Activated CD4-positive, alpha-beta T cell treated with anti-CD3 and anti-CD28 coated beads for 4 hours (primary cell): ENCODE measurements at regions not wholly inside any gene's neighbourhood (a gene's known extent, or its start where the extent isn't known, plus 50 kb on each side); places are given as distances from the start of the nearest gene placed in this dataset.

Experiments
- DNase-seq, 2 donors: peaks; one replicate each; pipeline ENCODE4 v3.0.0-alpha.2; 2020

GRCh38 chr17:33652731-33653398 is 359.8 kb upstream of the ASIC2 start:
- DNase-seq = no peak

DNA sequence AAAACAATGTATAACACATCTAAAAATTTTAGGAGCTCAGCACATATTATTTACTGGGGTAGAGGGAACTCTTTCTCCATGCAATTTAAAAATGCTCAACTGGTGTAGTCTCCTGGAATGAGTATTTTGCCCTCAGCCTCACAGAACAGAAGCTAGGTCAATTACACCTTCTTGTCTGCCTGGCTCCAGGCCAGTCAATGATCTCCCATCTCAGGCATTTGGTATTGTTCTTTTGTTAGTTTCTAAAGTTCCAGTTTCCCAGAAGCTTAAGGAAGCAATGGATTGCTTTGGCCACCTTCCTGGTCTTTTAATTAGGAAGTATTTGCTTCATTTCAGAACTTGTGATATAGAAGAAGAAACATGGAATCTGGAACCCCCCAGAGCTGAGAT is 360.3 kb upstream of the ASIC2 start:
- no peak for DNase-seq

- DNase-seq = no peak
Observed at GRCh38 chr17:33657181-33657580, 364.1 kb upstream of the ASIC2 start.

DNA sequence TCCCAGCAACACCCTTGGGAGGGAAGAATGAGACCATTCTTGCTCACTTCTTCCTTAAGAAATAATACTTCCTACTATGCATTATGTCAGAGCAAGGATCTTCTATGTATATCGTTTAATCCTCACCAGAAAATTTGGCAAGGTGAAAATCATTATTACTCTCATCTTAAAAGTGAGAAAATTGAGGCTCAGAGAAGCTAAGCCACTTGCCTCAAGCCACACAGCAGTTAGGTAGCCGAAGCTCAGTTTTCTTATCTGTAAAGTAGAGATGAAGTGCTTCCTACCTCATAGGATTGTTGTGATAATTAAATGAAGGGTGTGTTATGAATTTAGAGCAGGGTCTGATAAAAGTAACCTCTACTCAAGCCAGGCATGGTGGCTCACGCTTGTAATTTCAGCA is 368.9 kb upstream of the ASIC2 start:
- no peak for DNase-seq

DNA sequence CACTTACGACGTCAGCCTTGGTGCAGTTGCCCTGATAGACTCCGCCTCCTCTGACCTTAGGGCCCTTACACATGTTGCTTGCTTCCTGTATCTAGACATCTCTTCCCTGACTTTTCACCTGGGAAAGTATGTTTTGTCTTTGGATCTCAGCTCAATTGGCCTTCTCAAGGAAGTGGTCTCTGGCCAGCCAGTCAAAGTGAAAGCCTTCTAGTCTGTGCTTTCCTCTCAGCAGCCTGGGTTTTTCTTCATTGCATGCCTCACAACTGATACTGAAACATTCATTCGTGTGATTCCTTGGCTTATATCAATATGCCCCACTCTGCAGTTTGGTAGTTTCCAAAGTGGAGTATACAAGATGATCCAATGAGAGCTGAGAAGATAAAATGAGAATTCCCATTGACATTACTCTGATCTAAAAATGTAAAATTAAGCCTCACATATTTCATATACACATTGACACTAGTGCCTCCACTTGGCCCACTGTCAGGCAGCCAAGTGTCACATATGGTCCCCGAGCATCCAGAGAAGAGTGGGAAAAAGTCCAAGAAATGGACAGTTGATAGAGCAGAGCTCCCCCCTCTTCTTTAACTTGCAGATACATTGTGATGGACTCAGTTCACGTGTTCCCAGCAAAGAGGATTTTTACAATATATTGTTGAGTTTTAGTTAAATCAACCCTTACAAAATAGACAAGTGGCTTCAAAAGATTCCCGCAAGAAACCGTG is 371.2 kb upstream of the ASIC2 start:
- DNase-seq = no peak

DNA sequence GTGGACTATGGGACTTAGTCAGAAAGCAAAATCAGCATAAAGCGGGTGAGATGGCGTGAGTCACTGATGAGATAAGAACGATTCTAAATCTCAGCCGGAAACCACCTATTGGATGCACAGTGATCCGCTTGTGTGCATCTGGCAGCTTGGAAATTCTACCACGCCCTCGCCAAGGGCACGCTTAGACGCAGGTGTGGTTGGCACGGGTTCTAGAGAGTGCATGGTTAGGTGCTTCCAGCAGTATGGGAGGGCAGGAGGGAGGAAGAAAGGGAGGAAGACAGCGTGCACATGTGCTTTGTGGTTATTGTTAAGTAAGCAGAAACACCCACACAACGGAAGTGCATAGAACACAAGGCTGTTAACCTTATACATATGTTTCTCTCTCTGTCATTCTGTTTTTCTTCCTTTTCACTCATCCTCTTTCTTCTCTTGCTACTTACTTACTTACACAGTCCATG is 374.0 kb upstream of the ASIC2 start:
- DNase-seq = peak in 1 of 2 donors; percentile 8

GRCh38 chr17:33667671-33668070 is 374.6 kb upstream of the ASIC2 start:
- no peak for DNase-seq

DNA sequence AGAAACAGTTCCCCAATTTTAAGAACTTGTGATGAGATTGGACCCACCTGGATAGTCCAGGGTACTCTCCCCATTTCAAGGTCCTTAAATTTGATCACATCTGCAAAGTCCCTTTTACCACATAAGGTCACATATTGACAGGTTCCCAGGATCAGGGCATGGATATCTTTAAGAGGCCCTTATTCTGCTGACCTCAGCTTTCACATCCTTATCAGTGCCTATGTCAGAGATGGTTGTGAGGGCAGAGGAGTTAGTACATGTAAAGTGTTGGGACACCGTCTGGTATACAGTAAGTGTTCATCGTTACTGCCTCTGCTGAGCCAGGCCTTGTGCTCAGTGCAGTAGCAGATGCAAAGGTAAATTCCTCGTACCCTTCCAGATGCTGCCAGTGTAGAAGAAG is 375.4 kb upstream of the ASIC2 start:
- DNase-seq = no peak

GRCh38 chr17:33671491-33671890 is 378.4 kb upstream of the ASIC2 start:
- no peak for DNase-seq

- peak in 1 of 2 donors; percentile 25 for DNase-seq
Observed at GRCh38 chr17:33674685-33675084, 381.6 kb upstream of the ASIC2 start.

DNA sequence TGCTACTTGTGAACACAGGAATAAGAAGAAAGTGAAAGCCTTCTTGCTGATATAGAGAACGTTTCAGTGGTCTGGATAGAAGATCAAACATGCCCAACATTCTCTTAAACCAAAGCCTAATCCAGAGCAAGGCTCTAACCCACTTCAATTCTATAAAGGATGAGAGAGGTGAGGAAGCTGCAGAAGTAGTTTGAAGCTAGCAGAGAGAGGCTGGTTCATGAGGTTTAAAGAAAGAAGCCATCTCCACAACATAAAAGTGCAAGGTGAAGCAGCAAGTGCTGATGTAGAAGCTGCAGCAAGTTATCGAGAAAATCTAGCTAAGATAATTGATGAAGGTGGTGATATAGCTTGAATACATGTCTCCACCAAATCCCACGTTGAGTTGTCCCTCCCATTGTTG is 383.3 kb upstream of the ASIC2 start:
- no peak for DNase-seq

GRCh38 chr17:33679595-33679994 is 386.5 kb upstream of the ASIC2 start:
- no peak for DNase-seq

DNA sequence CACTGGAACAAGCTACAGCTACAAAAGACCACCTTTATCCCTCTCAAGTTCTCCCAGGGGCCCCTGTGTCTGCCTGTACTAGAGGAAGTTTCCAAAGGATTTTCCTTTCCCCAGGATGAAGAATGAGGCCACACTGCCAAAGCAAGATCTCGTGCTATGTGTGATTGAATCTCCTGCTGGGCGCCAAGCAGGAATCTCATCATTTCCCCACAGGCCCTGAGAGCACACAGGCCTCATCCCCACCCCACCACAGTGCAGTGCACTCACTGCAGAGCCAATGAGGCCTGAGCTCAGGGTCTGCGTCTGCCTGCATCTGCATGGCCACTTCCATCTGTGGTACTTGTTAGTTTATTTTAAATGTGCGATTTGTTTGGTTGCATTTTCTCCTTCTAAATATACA is 387.4 kb upstream of the ASIC2 start:
- DNase-seq = no peak

GRCh38 chr17:33682599-33682998 is 389.5 kb upstream of the ASIC2 start:
- no peak for DNase-seq

DNA sequence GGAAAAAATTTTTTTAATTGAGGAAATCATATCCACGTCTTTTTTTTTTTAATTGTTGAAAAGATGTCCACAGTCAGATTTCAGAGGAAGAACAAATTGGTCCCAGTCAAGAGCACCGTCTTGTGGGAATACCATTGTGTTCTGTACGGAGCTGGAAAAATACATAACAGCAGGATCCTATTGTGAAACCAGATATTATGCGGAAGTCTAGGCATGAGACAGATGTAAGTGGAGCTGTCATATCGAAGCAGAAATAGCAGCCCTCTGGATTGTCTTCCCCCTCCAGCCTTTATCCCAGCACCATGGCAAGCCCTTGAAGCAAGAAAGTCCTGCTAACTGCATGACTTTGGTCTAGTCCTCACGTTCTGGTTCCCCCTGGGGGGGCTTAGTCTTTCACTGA is 391.6 kb upstream of the ASIC2 start:
- no peak for DNase-seq

DNA sequence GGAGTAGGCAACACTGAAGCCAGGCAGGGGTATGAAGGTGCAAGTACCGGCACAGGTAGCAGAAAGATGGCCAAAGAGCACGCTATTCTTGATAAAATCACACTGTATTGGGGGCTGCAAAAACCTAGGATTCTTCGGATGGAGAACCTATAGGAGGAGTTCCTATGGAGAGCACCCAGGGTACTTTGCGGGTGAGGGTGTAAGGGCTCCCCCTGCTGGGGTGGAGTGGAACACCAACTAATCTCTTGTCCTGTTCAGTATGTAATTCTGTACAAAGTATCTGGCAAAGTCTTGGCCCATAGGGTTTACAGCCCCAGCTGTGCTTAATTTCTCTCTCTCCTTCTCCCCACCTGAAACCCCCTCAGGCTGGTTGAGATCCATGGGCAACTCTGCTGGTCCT is 393.1 kb upstream of the ASIC2 start:
- DNase-seq = peak in 1 of 2 donors; percentile 8

DNA sequence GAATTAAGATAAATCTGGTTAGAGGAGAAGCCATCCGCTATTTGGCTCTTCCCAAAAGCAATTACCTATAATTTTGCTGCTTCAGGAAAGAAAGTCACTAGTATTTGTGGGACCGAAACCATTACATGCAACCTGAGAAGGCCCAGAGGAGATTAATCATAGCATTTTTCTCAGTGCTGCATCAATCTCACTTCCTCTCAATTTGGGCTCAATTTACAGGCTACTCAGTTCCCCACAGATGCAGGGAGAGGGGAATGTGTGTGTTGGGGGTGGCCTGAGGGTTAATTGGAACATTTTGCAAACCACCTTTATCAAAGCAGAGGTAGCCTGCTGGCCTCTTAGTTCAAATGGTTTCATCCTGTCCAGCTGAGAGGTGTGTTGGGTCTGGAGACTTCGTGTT is 394.7 kb upstream of the ASIC2 start:
- DNase-seq = no peak

DNA sequence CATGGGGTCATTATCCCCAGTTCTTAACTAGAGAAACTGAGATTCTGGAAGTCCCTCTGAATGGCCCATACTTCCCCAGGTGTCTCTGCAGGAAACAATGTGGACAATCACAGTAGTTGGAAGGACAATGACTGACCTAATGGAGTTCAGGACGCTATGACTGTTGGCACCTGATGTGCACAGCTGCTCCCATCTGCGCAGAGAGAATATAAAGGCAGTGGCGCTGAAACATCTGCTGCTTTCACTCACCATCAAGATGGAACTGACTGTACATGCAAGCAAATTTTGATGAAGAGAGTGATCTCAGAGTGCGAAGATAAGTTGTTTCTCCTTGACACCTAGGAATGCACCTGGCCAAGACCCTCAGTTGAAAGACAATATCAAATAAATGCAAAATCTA is 395.7 kb upstream of the ASIC2 start:
- no peak for DNase-seq

- DNase-seq = no peak
Observed at GRCh38 chr17:33689725-33690124, 396.6 kb upstream of the ASIC2 start.

GRCh38 chr17:33695431-33695830 is 402.3 kb upstream of the ASIC2 start:
- DNase-seq = no peak

- DNase-seq = no peak
Observed at GRCh38 chr17:33696102-33696501, 403.0 kb upstream of the ASIC2 start.

DNA sequence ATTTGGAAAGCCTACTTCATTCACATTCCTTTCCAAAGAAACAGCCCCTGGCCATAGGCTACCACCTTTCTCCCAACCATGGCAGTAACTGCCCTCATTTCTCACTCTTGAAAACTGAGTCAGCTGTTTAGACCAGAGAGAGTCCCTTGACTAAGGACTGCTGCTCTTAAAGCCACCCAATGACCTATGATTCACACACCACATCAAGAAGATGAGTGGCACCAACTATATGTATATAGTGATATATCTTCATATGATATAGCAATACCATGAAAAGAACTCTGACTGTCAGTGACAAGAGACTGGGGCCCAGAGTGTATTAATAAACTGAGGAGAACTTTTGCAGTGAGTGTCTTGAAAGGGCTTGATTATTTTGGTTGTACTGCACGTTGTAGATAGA is 404.5 kb upstream of the ASIC2 start:
- DNase-seq = no peak

GRCh38 chr17:33701910-33702309 is 408.8 kb upstream of the ASIC2 start:
- DNase-seq = no peak

GRCh38 chr17:33704856-33705255 is 411.8 kb upstream of the ASIC2 start:
- DNase-seq = no peak

DNA sequence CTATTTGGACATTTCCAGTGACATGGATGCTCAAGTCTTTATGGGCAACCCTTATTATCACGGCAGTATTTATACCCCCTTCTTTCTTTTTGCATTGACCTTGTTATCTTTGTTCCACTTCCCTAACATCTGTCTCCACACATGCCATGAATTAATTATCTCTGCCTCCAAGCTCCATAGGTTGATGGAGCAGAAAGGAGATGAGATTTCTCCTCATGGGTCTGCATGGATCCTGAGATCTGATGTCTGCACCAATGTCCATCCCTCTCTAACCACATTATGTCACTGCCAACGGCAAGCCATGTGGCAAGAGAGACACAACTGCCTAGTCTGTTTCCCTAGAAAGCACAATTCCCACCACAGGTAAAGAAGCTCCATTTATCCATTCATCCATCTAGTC is 416.8 kb upstream of the ASIC2 start:
- no peak for DNase-seq
